ENCODE measurements at regions not wholly inside any gene's neighbourhood (a gene's known extent, or its start where the extent isn't known, plus 50 kb on each side); places are given as distances from the start of the nearest gene placed in this dataset.

DNA sequence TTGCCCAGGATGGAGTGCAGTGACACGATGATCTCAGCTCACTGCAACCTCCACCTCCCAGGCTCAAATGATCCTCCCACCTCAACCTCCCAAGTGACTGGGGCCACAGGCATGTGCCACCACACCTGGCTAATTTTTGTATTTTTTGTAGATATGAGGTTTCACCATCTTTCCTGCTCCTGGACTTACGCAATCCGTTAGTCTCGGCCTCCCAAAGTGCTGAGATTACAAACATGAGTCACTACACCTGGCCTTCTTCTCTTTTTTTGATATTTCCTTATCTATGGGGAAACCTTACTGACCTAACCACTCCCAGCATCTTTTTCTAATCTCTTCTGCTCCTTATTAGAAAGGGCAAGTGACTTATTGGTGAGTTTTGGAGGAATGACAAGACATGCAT lies 121.7 kb upstream of the CHORDC1 start:
- Histone ChIP-seq H3K9me3 (ENCODE audit: severe bottlenecking) (no peaks in the 10 kb centered on the region), H3K4me1 (ENCODE audit: insufficient read depth, poor library complexity, severe bottlenecking) (no peaks in the 10 kb centered on the region), H3K27ac (ENCODE audit: poor library complexity, severe bottlenecking) (no peak overlapping the region), H3K4me3 (ENCODE audit: severe bottlenecking) (no peak overlapping the region), H3K27me3 (ENCODE audit: insufficient read depth, poor library complexity, severe bottlenecking) (no peaks in the 10 kb centered on the region), H3K36me3 (ENCODE audit: low read depth) (no peaks in the 10 kb centered on the region)
- ATAC-seq (ENCODE audit: low read depth) (no peak), DNase-seq (ENCODE audit: low spot score) (no peak)
- TF ChIP-seq, protein P1, sequence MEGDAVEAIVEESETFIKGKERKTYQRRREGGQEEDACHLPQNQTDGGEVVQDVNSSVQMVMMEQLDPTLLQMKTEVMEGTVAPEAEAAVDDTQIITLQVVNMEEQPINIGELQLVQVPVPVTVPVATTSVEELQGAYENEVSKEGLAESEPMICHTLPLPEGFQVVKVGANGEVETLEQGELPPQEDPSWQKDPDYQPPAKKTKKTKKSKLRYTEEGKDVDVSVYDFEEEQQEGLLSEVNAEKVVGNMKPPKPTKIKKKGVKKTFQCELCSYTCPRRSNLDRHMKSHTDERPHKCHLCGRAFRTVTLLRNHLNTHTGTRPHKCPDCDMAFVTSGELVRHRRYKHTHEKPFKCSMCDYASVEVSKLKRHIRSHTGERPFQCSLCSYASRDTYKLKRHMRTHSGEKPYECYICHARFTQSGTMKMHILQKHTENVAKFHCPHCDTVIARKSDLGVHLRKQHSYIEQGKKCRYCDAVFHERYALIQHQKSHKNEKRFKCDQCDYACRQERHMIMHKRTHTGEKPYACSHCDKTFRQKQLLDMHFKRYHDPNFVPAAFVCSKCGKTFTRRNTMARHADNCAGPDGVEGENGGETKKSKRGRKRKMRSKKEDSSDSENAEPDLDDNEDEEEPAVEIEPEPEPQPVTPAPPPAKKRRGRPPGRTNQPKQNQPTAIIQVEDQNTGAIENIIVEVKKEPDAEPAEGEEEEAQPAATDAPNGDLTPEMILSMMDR (IDR thresholded peaks at IDR 0.05; ENCODE audit: poor library complexity, severe bottlenecking), result no peak

GRCh38 chr11:90343673-90344072 lies 120.8 kb upstream of the CHORDC1 start:
- TF ChIP-seq, protein P1 (IDR thresholded peaks at IDR 0.05; ENCODE audit: poor library complexity, severe bottlenecking), result no peak
- H3K27ac ChIP-seq (ENCODE audit: poor library complexity, severe bottlenecking), result no peak overlapping the region
- no peaks in the 10 kb centered on the region for H3K36me3 ChIP-seq (ENCODE audit: low read depth)
- ATAC-seq (ENCODE audit: low read depth) (no peak), DNase-seq (ENCODE audit: low spot score) (no peak)
- H3K4me3 ChIP-seq (ENCODE audit: severe bottlenecking), result no peak overlapping the region
- no peaks in the 10 kb centered on the region for H3K27me3 ChIP-seq (ENCODE audit: insufficient read depth, poor library complexity, severe bottlenecking)
- no peaks in the 10 kb centered on the region for H3K4me1 ChIP-seq (ENCODE audit: insufficient read depth, poor library complexity, severe bottlenecking)
- H3K9me3 ChIP-seq (ENCODE audit: severe bottlenecking), result no peaks in the 10 kb centered on the region

GRCh38 chr11:90341986-90342385 lies 119.1 kb upstream of the CHORDC1 start:
- H3K4me3 ChIP-seq (ENCODE audit: severe bottlenecking), result no peak overlapping the region
- TF ChIP-seq, protein P1 (IDR thresholded peaks at IDR 0.05; ENCODE audit: poor library complexity, severe bottlenecking), result no peak
- DNase-seq (ENCODE audit: low spot score) (no peak), ATAC-seq (ENCODE audit: low read depth) (no peak)
- H3K27ac ChIP-seq (ENCODE audit: poor library complexity, severe bottlenecking), result no peak overlapping the region
- no peaks in the 10 kb centered on the region for H3K9me3 ChIP-seq (ENCODE audit: severe bottlenecking)
- H3K36me3 ChIP-seq (ENCODE audit: low read depth), result no peaks in the 10 kb centered on the region
- no peaks in the 10 kb centered on the region for H3K27me3 ChIP-seq (ENCODE audit: insufficient read depth, poor library complexity, severe bottlenecking)
- no peaks in the 10 kb centered on the region for H3K4me1 ChIP-seq (ENCODE audit: insufficient read depth, poor library complexity, severe bottlenecking)

DNA sequence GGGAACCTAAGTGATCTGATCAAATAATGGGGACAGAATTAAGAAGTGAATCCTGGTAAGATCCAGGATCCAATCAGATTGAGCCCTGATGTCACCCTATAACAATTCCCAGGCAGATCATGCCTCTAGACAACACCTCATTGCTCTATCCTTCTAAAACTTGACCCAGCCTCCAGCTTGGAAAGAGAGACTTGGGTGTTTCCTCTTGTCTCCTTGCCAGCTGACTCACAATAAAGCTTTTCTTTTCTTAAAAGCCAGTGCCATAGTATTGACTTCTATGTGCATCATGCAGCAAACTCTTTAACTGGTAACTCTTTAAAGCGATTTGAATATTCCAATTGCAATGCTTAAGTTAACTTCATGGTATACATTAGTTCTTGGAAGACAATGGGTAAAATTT lies 109.6 kb upstream of the CHORDC1 start:
- TF ChIP-seq, protein P1 (IDR thresholded peaks at IDR 0.05; ENCODE audit: poor library complexity, severe bottlenecking), result no peak
- no peak overlapping the region for H3K4me3 ChIP-seq (ENCODE audit: severe bottlenecking)
- DNase-seq (ENCODE audit: low spot score) (no peak), ATAC-seq (ENCODE audit: low read depth) (no peak)
- no peaks in the 10 kb centered on the region for H3K36me3 ChIP-seq (ENCODE audit: low read depth)
- H3K4me1 ChIP-seq (ENCODE audit: insufficient read depth, poor library complexity, severe bottlenecking), result no peaks in the 10 kb centered on the region
- H3K27ac ChIP-seq (ENCODE audit: poor library complexity, severe bottlenecking), result no peak overlapping the region
- H3K27me3 ChIP-seq (ENCODE audit: insufficient read depth, poor library complexity, severe bottlenecking), result no peaks in the 10 kb centered on the region
- H3K9me3 ChIP-seq (ENCODE audit: severe bottlenecking), result no peaks in the 10 kb centered on the region

DNA sequence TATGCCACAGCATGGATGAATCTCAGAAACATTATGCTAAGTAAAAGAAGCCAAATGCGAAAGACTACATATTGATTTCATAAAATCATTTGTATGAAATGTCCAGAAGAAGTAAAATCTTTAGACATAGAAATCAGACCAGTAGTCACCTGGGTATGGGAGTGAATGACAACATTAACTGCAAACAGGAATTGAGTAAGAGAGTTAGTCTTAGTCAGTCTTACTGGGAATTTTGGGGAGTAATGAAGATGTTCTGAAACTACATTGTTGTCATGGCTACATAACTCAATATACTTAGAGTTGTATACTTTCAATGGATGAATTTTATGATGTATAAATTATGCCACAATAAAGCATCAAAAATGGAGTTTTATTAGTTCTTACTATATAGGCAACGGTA lies 107.8 kb upstream of the CHORDC1 start:
- ATAC-seq (ENCODE audit: low read depth), result no peak
- Histone ChIP-seq H3K9me3 (ENCODE audit: severe bottlenecking) (no peaks in the 10 kb centered on the region), H3K4me3 (ENCODE audit: severe bottlenecking) (no peak overlapping the region), H3K4me1 (ENCODE audit: insufficient read depth, poor library complexity, severe bottlenecking) (no peaks in the 10 kb centered on the region), H3K36me3 (ENCODE audit: low read depth) (no peaks in the 10 kb centered on the region), H3K27ac (ENCODE audit: poor library complexity, severe bottlenecking) (no peak overlapping the region), H3K27me3 (ENCODE audit: insufficient read depth, poor library complexity, severe bottlenecking) (no peaks in the 10 kb centered on the region)
- DNase-seq (ENCODE audit: low spot score), result no peak
- TF ChIP-seq, protein P1 (IDR thresholded peaks at IDR 0.05; ENCODE audit: poor library complexity, severe bottlenecking), result no peak
